Limb (tissue), 2 donors: ENCODE measurements at regions not wholly inside any gene's neighbourhood (a gene's known extent, or its start where the extent isn't known, plus 50 kb on each side); places are given as distances from the start of the nearest gene placed in this dataset.

Experiments used
- DNase-seq, 2 donors: peaks; one replicate each; pipeline ENCODE4 v3.0.0-alpha.2; 2016; ENCODE audit errors: extremely low spot score in 2 of 2

DNA sequence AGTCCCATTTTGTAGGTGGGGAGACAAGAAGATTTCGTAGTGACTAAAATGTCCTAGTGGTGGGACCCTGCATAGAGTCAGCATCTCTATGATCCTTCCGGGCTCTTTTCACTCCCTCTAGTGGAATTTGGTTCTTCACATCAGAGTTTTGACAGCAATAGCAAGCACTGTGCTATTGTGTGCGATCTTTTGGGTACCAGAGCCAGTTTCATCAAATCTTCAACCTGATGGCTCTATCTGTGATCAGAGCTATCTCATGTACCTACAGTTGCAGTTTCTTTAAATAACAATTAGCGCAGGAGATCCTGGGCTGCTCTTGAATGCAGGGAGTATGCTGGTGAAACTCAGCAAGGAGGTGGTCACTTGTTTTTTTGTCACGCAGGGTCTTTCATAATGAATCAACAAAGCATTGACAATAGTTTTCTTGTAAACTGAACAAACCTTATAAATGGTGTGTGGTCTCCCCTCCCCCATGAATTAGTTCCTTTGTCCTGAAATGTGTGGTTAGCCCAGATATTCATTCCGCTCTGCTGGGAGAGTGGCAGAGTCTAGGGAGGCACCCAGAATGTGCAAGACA is 257.2 kb upstream of the SOX2 start:
- DNase-seq, result no peak

DNA sequence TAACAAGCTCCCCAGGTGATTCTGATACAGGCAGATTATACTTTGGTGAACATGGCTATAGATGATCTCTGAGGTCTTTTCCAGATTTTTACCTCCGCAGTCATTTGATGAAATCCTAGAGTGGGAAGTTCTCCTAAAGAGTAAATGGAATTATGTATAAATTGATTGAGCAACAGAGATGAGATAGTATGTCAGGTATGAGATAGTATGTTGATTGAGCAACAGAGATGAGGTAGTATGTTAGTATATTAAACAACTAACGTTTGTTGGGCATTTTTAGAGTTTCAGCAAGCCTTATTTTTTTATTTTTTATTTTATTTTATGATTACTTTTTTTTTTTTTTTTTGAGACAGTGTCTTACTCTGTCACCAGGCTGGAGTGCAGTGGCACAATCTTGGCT is 265.0 kb upstream of the SOX2 start:
- no peak for DNase-seq

DNA sequence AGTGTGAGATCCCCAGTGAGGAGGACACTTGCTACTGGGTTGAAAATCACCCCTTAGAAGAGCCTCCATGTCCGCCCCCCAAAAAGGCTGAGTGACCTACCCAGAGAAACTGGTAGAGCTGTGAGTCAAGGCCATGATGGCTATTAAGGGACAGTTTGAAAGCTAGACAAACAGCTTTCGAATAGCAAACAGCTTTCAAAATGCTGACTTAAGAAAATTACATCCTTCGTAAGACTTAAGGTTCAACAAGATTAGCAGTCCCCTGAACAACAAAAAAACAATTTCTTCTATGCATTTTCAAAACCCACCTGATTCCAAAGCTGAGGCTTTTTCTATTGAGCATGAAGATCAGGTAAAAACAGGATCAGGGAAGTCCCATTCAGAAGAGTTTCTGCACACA is 269.7 kb upstream of the SOX2 start:
- DNase-seq, result no peak

DNA sequence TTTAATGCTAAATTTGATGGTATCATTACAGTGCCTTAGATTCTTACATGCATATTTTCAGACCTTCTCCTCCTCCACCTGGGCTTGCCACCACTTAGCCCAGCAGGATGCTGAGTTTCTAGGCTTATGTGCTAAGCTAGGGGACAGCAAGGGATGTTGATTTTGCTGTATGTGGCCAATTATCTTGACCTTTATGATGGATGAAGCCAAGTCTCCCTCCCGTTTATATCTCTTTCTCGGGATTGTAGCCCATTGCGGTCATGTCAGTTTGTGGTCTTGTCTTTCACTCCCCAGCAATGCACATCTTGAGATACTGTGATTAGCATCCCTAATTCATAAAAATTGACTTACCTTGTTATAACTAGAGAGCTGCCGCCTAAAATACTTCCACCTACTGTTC is 278.7 kb upstream of the SOX2 start:
- DNase-seq, result no peak

DNA sequence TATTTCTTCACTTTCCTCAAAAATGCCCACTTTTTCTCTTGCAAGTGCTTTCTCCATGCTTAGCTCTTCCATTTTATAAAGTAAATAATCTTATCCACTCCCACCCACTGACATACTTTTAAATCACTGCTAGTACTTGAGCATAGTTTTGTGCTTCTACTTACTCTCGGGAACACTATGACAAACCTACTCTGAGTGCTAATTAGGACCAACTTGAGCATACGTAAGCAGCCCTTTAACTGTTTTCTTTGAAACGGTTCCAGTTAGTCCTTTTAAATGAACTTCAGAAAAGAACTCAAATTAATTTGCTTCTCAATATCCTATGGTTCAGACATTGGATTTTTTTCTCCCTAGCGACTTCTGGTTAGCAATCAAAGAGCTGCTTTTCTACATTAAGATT is 280.0 kb upstream of the SOX2 start:
- no peak for DNase-seq

DNA sequence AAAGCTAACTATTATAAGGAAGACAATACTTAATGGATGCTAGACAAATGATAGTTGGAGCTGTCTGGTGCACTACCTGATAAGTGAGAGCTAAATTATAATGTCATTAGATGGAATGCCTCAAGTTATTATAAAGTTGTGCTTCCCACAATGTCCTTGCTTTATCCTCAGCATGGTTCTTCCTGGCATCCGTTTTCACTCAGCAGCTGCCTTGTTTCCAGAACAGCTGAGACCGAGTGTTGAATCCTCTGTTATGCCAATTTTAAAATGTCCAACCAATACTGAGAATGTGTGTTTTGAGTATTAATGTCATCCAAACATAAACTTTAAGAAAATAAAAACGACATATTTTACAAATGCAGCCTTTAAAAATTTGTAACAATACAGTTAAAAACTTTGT is 286.7 kb upstream of the SOX2 start:
- peak in 1 of 2 donors; percentile 40 for DNase-seq

DNA sequence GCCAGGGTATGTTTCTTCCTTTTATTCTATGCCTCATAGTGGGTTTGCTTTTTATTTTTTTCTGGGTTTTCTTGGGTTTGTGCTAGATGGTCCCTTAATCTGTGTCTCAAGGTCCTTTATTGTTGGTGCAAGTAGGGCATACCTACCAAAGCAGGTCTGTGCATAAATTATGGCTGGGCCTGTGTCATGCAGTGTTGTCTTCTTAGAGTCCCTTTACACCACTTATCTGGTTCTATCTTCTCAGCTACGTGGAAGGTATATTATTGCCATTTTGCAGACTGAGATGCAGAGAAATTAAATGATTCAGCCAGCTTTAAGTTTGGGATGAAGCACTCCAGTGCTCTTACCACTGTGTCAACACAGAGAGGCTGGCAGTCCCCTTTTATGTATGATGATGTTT is 293.5 kb upstream of the SOX2 start:
- no peak for DNase-seq

DNA sequence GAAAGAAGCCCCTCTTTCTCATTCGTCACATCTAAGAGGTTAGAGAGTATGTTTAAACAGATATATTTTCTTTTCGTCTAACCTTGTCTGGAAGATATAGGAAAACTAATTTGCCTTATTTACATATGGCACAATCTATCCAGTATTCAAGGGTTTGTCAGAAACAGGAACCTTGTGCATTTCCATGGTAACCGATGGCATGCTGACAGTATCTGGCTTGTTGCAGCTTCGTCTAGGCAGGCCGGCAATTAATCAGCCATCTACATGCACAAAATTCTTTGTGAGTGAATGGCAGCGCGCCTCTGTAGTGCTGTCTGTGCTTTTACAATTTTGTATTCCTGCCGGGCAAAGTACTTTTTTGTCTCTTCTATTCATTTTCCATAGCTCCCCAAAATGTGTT is 294.0 kb upstream of the SOX2 start:
- DNase-seq, result peak; percentile 6 to 39

DNA sequence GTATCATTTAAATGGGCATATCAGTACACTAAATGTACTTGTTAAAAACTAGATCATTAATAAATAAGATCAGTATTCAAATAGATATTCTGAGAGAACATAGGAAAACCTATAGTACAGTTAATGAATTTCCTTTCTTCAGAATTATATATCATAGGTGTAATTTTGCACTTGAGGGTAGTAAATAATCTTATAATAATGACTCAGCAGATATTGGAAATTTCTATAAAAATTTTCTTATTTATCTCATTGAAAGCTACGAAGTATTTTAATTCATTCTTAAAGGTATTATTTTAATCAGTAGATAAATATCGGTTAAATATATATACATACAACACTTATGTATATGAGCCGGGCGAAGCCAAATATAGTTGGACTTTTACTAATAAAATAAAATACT is 300.9 kb upstream of the SOX2 start:
- no peak for DNase-seq

DNA sequence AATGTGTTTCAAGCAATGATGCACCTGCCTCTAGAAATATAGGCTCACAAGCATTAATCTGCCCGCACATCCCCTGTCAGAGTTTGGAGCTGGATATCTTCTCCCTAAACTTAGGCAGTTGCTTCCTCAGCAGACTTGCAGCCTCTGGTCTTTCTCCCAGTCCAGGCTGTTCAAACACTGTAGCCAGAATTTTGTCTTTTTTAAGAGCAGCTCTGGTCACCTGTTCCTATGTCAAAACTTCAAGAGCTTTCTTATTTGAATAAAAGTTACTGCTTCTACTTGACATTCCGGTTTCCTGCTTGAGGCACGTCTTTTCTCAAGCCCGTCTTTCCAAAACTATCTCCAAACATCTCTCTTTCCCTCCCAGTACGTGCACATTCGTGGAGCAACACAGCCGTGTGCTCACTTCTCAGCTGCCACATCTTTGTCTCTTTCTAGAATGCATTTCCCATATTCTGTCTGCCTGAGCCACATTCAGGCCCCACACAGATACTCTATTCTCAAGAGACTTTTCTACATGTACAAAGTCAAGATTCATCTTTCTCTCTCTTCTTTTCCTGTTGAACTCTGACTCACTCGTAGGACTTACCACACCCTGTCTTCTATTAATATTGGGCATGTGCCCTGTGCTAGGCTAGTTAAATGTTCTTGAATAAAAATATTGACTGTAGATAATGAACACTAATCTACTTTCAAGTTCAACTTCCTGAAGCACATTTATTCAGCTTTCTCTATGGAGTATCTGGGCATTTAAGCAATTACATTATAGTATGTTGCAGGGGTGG is 307.7 kb upstream of the SOX2 start:
- DNase-seq, result no peak

DNA sequence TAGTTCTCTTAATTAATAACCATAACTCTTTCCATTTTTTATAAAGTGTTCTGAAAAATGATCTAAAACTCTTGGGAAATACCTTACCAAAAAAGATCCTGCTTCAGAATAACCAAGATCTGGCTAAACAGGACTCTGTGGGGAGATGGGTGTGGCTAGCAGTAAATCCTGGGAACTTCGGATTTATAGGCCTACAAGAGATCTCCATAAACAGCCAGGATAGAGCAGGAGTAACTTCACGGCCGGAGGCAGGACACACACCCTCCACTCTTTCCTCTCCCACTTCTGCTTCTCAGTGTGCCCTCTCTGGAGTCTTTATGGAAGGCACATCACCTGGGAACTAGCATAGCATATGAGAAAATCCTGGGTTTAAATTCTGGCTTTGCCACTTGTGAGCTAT is 309.4 kb upstream of the SOX2 start:
- no peak for DNase-seq

DNA sequence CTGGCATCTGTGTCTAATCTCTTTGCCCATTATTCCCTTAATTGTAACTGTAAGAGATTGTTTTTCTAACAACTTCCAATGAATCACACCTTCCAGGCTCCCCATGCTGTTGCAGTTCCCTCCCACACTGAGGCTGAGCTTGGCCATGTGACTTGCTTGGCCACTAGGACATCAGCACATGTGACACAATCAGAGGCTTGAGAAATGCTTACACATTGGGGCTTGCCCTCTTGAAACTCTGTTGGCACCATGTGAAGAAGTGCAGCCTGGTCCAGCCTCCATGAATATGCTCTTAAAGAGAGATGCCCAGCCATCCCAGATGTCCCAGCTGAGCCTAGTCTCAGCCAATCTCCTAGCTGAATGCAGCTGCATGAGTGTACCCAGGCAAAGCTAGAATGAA is 326.8 kb upstream of the SOX2 start:
- DNase-seq, result no peak

DNA sequence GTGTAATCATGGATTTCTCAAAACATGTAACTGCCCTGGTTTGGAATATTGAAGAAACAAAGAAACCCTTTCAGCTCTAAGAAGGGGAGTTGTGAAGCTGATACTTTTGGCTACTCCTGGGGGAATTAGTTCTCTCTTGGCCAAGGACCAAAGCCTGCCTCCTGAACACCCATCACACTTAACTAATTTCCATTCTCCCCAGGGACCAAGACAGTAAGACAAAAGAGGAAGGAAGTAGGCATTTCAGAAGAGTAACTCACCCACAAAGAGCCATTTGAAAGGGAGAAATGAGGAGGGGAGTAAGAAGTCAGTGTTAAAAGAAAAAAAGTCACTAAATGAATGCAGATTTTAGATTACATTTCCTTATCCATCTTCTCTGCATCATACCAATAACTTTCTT is 328.0 kb upstream of the SOX2 start:
- DNase-seq, result no peak

DNA sequence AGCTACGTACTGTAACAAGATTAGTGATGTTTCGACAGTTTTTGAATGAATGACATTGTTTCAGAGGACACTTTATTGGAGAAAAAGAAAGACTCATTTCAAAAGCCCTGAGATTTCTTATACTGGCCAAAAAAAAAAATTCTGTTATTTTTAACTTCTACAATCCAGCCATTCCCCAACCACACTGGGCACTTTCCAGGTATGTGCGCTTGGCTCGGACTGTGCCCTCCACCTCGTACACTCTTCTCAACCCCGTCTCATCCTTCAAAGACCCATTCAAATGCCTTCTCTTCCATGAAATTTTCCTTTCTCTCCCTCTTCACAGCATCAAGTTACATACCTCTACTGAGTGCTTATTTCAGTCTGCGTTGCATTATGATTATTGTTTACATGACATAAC is 328.5 kb upstream of the SOX2 start:
- no peak for DNase-seq

DNA sequence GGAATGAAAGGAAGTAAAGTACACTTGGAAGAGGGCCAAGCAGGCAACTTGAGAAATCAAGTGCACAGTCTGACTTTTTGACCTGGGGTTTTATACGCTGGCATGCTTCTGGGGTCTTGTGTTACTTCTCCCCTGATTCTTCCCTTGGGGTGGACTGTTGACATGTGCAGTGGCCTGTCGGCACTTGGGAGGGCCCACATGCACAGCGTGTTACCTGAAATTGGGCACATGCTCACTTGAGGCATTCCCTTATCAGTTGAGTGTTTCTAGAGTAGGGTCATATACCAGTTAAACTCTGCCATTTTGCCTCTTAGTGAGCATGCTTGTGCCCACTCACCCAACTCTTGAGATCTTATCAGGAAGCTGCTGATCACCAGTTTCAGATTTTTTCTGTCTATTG is 329.1 kb upstream of the SOX2 start:
- DNase-seq, result no peak

DNA sequence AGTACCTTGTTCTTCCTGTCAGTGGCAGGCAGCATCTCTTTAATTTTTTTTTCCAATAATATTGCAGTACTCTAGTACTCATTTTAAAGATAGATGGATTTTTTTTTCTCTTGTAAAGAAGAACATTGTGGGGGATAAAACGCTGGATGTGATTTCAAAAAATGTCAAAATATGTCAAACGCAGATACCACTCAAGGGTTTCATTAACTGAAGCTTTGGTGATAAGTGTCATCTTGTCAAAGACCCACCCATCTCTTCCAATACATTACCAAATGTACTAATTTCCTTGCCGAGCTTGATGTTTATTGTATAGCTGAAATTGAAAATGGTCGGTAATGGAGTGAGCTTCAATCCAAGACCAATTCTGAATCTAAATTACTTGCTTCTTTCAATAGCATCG is 332.4 kb upstream of the SOX2 start:
- no peak for DNase-seq

DNA sequence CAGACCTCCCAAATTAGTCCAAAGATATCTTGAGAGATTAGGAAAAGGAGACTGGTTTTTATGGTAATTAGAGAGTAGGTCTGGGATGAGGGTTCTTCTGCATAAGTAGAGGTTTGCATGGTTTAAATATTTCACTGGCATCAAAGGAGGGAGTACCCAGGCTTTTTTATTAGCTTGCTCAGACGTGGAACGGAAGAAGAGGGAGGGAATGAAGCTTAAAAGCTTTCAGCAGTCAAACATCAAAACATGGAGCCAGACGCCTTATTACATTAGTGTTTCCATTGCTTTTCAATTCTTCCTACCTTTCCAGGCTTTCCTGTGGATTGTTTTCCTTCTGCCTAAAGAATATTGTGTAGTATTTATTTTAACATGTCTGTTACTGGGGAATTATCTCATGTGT is 342.1 kb upstream of the SOX2 start:
- no peak for DNase-seq

DNA sequence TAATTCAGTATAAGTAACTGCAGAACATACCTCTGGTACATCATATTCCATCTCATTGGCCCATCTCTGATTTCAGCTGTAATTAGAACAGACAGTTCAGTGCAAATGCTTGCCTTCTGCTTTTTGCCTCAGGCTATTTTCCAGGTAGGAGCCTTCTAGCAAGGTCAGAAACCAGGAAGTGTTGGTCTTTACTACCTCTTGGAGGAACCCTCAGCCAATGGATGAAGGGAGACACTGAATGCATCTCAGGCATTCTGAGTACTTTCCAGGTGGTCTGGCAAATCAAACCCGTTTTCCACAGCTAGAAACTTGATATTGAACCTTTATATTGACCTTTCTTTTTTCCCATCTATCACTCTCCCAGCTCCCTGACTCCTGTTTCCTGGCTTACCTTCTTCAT is 348.5 kb upstream of the SOX2 start:
- no peak for DNase-seq

DNA sequence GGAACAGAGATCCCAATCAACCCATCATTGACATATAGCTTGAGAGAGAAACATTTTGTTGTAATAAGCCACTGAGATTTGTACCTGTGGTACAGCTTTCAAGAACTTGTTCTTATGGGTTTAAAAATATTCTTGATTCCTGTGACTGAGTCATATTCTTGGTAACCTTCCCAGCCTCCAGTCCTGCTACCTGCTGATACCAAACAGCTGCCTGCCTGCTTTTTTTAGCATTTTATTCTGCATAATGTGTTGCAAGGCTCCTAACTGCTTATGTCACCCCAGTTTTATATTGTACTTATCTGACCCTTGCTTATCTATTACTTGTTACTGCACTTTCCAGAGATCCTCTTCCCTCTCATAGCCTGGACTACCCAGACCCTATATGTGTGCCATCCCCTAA is 349.3 kb upstream of the SOX2 start:
- no peak for DNase-seq

DNA sequence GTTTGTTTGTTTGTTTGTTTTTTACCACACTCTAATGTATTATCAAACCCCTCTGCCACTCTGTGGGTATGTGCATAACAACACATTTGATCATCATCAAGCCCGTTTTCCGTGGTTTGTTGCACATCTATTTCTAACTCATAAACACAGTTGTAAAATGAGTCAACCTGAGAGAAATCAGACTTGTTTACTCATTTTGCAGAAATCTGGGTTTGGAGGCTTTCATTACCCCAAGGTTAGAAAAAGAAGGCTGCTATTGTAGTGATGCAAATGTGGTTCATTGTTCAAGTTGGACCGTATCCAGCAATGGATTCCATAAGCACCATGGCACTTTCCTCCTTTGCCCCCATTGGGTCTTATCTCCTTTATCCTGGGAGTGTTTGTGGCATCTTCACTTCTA is 353.2 kb upstream of the SOX2 start:
- no peak for DNase-seq

DNA sequence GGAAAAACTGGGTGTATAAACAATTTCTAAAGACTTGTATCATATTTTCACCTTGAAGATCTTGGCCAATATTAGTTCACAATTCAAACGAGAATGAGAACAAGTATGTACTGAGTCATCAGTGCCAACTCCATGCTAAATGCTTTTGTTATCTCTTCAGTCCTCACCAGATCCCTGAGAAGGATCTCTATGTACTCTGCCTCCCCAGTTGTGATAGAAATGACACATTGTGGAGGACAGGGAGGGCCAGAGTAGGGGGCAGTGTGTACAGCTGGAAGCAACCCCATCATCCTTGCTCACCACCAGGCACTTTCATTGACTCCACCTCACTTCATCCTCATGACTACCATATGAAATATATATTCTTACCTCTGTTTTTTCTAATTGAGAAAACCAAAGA is 353.7 kb upstream of the SOX2 start:
- no peak for DNase-seq

DNA sequence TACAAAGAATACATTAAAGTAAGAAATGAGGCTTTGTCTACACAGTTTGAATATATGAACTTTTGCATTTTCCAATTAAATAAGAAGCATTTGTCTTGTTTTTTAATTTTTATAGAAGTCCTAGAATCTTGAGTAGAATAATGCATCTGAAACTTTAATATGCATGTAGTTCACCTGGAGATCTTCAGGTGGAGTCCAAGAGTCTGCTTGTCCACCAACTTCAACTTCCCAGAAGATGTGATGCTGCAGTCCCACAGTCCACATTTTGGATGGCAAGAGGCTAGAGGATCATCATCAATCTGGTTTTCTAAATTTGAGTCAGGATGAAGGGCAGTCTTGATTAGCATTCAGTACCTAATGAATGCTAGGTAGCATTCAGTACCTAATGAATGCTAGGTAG is 357.6 kb upstream of the SOX2 start:
- DNase-seq, result no peak

DNA sequence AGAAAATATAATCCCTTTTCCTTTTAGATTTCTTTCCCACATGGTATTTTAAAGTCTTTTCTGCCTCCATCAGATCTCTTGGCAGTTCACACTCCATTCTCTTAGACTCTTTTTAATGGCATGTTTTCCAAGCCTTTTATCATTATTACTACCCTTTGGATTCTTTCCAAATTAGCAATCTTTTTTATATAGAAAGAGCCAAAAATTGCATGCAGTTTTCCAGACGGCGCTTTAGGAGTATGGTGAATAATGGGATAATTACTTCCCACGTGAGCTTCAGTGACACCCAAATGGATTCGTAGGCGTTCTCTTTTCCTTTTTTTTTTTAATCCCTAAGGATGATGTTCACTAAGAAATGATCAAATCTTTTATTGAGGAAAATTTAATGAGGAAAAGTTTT is 354.8 kb upstream of the DNAJC19 start:
- no peak for DNase-seq

DNA sequence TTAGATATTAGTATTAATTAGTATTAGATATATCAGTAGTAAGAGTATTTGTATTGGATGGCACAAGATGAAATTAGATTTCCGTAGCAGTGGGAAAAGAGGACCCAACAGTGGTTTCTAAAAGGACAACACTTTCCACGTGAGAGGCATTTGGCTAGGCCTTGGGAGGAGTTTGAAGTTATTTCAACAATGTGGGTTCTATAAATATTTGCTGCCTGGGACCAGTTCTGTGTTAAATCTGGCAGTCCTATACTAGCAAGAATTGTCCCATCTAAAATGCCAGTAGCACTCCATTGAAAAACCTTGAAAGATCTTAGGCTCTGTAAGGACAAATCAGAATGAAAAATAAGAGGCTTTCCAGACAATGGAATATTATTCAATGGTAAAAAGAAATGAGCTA is 347.1 kb upstream of the DNAJC19 start:
- DNase-seq, result no peak
